Activated CD4-positive, alpha-beta T cell treated with anti-CD3 and anti-CD28 coated beads, Interleukin-2, amount 50 U/mL, for 16 hours (primary cell): ENCODE measurements at regions not wholly inside any gene's neighbourhood (a gene's known extent, or its start where the extent isn't known, plus 50 kb on each side); places are given as distances from the start of the nearest gene placed in this dataset.
"Not testable (repeated sequence)": the region's sequence is repeated elsewhere in the genome, so short reads cannot be mapped to it uniquely, and the experiment has no call there.

Experiments
- DNase-seq: peaks from one replicate; pipeline ENCODE4 v3.0.0-alpha.2; 2020

DNA sequence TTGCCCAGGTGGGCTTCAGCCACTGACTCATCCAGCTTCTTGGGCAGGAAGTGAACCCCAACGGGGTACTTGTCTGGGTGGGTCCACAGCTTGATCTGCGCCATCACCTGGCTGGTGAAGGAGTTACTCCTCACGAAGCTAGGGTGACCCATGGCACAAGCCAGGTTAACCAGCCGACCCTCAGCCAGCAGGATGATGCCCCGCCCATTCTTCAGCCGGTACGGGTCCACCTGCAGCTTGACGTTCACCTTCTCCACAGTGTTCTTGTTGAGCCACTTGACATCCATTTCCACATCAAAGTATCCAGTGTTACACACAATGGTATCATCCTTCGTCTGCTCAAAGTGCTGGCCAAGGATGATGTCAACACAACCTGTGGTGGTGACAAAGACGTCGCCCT is 121.3 kb upstream of the NXPH2 start:
- no peak for DNase-seq

DNA sequence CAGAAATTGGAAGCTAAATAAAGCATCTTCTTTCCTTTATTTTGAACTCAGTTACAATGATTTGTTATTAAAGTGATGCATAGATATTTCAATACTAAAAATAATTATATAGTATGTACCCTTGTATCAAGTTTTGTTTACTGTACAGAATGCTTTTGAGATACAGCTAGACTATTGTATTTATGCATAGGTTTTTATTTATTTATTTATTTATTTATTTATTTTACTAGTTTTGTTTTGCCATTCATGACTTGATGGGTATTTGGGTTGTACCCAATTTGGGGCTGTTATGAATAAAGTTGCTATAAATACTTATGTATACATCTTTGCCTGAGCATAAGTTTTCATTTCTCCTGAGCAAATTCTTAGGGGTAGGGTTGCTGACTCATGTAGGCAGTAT is 118.7 kb upstream of the NXPH2 start:
- no peak for DNase-seq

DNA sequence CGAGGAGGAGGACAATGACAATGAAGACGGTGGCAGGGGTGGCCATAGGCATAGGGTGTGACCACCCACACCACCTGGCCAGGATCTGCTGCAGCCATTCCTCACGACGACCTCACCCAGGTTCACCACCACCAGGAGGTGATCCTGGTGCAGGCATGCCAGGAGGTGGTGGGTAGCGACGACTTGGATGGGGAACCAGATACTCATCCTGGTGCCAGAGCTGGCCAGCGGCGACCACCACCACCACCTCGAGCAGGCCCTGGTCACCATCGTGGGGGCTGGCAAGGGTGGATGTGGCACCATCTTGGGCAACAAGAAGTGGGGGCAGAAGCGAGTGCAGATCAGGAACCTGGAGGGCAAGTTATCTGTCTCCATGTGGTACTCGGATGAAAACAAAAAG is 117.1 kb upstream of the NXPH2 start:
- DNase-seq: no peak

DNA sequence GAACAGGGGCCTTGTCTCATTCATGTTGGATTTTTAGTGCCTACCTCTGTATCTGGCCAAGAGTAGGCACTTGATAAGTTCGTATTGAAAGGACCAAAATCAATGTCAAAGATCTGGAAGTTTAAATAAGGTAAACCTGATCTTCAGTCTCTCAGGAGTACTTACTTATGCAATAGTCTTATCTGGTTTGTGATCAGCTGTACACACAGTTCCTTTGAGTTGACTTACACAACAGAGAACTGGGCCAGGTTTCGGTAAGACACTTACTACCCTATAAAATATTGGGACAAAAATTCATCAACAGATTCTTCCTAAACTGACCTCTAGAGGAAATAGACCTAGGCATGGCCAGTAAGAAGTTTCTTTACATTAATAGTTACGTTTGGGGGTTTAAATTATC is 113.6 kb upstream of the NXPH2 start:
- DNase-seq: no peak

DNA sequence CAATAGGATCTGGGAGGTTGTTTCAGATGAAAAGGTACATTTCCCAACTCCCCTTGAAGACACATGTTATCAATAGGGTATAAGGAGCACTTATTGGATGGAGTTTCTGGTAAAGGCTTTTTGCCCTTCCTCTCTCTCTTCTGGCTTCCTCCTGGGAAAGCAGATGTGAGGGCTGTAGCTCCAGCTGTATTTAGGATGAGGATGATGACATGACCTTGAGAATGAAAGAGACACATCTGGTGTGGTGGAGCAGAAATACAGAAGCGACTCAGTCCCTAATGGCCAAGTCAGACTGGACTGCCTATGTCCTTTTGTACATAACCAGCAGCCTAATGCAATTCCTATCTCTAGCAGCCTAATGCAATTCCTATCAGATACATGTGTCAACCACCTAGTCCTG is 100.9 kb upstream of the NXPH2 start:
- DNase-seq: no peak

DNA sequence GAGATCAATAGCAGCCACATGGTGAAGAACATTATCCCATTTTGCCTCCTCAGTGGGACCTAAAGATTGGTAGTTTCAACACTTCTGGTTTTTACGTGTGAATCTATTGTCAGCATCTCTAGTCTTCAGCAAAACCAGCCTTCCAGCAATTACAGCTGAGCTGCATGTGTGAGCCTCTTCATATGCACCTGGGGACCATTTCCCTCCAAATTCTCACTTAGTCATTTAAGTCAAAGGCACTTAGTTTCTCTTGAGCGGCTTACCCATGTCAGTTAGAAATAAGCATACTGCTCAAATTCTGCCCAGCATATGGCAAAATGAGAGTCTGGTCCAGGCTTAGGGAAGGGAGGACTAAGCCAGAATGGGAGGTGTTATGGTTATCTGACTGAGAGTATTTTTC is 99.7 kb upstream of the NXPH2 start:
- no peak for DNase-seq

DNA sequence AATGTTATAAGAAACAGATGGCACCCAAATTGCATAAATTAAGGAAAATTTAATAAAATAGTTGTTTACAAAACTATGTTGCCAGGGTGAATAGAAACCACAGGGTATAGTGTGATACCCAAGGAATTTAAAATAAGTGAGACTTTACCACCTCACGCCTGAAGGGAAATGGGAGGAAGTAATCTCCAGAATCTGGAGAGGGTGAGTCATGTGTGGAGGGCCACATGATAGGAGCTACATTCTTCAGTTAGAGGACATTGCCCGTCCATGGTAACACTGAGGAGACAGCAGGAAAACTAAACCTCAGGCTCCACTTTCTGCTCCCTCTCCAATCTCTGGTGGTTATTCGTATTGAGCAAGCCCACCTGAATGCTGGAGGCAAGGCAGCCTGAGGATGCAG is 97.2 kb upstream of the NXPH2 start:
- no peak for DNase-seq

DNA sequence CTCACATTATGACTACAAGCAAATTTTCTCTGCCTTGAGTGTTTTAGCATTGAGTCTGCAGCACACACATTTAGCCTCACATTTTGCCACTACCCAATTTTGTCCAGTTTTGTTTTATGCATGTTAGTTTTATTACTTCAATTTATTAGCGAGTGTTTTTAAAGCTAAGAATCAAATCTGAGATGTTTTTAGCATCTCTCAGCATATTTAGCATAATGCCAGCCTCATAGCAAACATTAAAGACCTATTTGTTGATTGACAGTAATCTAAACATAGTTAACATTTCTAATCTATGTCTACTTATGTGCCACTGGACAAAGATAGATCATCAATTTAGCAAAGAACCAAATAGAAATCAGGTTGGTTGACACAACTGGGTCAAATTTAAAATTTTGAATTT is 94.1 kb upstream of the NXPH2 start:
- DNase-seq: no peak

DNA sequence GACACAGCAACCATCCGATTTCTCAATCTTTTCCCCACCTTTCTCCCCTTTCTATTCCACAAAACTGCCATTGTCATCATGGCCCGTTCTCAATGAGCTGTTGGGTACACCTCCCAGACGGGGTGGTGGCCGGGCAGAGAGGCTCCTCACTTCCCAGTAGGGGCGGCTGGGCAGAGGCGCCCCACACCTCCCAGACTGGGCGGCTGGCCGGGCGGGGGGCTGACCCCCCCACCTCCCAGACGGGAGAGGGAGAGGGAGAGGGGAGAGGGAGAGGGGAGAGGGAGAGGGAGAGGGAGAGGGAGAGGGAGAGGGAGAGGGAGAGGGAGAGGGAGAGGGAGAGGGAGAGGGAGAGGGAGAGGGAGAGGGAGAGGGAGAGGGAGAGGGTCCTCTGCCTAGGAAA is 91.9 kb upstream of the NXPH2 start:
- DNase-seq: not testable (repeated sequence)

DNA sequence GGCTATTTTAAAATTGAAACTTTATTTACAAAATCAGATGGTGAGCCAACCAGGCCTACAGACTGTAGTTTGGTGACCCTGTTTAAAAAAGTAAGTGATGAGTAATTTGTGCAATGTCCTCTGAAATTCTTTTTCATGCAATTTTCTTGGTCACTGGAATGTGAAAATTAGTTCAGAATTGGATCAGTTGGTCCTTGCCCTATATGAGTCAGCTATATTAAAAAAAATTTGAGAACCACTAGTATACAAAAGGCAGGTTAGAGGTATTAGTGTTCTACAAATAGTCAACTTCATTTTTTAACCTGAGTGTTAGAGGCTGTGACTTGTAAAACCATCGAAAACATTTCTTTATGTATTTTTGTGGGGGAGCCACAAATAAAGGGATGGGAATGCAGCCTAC is 91.1 kb upstream of the NXPH2 start:
- DNase-seq: no peak

DNA sequence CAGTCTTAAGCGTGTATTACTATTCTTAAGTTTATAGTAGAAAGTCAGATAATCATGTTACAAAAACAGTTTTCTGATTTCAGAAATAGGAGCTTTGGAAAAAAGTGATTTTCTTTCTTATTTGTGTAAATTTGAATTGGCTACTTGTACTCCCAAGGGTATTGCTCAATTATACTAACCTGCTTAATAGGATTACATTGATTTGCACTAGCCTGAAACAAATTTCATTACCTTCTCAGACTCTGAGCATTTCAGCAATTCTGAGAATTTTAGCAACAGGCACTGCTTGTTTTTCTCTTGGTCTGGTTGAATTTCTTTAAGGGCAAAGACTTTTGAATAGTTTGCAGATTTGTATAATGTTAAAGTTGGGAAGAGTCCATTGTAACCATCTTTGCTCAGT is 87.2 kb upstream of the NXPH2 start:
- DNase-seq: no peak

DNA sequence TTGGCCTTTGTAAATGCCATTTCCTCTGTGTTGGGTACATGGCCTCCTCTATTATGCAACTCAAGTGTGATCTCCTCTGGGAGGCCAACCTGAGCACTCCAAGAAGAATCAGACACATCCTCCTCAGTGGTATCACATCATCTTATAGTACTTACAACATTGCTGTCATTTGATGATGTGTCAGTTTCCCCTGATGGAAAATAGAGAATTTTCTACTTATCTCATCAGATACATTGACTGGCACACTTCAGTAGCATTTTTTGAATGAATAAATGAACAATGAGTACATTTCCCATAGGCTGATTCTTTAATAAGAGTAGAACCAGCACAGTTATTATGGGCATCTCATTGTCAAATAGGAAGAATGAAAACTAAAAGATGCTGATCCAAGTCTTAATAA is 86.6 kb upstream of the NXPH2 start:
- no peak for DNase-seq

DNA sequence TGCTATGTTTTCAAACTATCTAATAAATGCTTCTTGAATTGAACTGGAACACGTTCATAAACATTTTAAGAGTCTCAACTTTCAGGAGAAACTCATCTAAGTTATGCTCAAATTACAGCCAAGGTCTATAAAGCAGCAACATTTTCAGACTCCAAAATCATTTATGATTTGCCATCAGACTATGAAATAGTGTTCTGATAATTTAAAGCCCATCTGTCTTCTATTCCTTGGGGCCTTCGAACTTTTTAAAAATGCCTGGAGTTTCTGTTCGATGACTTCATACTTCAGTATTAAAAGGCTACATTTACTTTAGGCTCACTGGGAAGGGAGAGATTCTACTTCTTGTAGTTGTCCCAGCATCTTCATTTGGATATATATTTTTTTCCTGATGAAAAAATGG is 73.6 kb upstream of the NXPH2 start:
- no peak for DNase-seq

DNA sequence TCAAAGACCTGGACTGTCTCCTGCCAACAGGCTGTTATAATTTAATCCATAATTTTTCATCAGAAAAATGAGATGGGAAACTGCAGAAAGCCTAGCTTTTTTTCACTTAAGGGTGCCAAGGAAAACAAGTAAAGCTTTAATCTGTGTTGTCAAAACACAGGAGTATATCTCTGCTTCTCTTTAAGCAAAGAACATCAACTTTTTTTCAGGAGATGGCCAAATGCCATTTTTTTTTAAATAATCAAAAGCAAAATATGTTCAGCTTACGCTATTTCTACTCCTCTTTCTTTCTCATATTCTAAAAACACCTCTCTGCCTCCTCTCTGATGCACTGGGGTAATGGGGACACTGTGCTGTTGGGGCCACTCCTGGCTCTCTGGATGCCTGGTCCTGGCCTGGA is 73.1 kb upstream of the NXPH2 start:
- DNase-seq: no peak

DNA sequence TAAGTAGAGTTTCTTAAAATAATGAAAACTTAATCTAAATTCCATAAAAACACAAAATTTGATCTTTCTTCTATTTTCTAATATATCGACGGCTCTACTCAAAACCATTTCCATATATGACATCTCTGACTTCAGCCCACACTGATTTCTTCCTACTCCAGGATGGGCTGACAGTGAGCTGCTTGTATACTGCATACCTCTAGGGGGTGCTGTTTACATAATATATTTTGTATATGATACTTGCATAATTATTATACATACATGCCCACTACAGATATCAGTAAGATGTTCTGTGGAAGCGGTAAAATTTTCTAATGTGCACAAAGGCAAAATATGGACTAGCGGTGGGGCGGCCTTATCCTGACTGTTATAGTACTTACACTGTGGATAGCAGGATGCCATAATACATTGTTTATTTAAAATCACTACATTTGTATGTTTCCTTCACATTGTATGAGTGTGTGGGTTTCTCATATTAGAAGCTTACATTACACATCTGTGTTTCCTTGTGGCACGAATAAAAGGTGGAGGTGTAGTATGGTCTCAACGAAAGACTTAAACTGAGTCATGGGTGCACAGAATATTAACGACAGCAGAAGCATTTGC is 66.1 kb upstream of the NXPH2 start:
- DNase-seq: peak; percentile 52

DNA sequence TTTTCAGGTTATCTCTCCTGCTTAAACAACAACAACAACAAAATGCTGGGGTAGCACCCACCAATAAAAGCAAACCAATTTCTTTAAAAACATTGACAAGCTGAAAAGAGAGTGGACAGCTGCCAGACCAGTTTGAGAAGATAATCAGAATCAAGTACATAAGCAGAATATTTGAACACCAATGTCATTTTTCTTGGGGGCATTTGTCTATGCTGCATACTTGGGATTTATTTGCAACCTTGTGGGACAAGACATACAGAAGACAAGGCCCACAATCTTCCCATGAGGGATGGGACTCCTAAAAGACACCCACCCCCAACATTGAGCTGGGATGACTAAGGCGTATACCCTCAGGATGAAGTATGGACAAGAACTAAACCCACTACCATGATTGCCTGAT is 62.2 kb upstream of the NXPH2 start:
- DNase-seq: no peak

DNA sequence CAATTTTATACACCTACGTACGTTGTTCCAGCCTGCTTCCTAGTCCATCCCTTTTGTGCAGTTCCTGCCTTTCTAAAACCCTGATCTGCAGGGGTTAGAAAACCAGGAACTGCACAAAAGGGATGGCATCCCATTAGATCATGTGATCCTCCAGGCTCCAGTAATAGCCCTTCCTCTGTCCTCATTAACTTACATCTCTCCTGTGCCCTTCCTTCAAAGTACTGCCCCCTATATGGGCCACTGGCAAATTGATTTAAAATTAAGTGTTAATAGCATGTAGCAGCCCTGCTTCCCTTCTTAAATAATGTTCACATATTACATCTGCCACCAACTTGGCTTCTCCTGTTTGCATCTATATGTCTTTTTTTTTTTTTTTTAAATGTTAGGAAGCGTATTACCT is 61.3 kb upstream of the NXPH2 start:
- DNase-seq: no peak

DNA sequence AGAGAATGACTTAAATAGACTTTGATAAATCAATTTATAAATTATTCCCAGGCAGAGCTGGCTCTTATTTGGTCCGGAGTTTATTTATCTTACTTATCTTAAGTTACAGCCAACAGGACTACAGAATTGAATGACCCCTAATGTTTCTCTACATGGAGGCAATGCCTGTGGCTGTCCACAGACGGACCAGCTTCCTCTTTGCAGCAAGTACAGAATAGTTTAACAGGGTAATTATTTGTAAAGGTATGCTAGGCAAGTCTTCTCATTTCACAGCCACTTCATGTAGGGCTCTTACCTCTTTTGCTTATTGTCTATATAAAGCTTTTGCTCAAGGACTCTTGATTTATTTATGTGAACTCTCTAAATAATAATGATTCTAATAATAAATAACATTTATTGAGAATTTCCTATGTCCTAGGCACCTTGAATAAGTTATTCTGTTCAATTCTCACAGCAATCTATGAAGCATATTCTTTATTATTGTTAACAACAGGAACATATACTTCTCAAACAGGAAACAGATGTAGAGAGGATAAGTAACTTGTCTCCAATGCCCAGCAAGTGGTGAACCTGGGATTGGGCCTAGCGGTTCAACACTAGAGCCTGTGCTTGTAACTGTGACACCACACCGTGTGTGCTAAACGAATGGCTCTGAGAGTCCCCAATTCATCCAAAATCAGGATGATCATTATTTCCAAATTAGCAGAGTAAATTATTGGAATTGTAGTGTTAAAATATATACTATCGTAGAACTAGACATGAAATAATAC is 58.8 kb upstream of the NXPH2 start:
- no peak for DNase-seq

DNA sequence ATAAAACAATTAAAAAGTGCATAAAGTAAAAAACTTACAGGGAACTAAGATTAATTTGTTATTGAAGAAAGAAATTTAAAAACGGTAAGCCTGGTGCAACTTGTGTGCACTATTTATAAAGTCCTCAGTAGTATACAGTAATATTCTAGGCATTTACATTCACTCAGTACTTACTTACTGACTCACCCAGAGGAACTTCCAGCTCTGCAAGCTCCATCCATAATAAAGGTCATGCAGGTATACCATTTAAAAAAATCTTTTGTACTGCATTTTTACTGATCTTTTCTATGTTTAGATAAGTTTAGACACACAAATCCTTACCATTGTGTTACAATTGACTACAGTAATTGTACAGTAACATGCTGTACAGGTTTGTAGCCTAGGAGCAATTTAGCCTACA is 51.5 kb upstream of the NXPH2 start:
- DNase-seq: no peak

DNA sequence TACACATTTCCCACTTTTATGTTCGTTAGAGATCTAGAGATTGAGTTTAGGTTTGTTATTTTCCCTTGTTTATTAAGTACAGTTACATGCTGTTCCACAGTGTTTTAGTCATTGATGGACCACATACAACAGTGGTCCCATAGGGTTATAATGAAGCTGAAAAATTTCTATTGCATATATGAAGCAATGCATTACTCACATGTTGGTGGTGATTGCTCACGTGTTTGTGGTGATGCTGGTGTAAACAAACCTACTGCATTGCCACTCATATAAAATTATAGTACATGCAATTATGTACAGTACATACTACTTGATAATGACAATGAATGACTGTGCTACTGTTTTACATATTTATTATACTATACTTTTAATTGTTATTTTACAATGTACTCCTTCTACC is 51.0 kb upstream of the NXPH2 start:
- no peak for DNase-seq

DNA sequence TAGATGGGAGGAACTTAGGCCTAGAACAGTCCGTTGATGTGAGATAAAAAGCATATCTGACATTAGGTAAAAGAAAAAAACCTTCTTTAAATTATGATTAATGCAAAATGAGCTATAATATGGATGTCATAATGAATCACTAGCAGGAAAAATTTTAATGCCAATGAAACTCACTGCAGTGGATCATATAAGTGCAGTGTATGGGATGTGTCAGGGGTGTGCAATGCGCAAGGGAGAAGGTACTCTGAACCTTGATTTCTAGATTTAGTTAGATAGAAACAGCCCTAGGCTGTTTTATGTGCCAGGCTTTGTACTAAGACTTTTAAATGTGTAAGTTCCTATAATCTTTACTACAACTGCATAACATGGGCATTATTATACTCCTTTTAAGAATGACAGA is 50.4 kb upstream of the NXPH2 start:
- no peak for DNase-seq
